GM21528 (cell line): ENCODE measurements at regions not wholly inside any gene's neighbourhood (a gene's known extent, or its start where the extent isn't known, plus 50 kb on each side); places are given as distances from the start of the nearest gene placed in this dataset.

ENCODE experiments used
- ATAC-seq: cut with Tn5 transposase; IDR thresholded peaks from one replicate; pipeline ENCODE4 v1.9.1; 2021; ENCODE audit warnings: mild to moderate bottlenecking, moderate library complexity; ENCODE audit not compliant: unreplicated experiment, low FRiP score

GRCh38 chr2:18427762-18428161 is 132.7 kb downstream of the RDH14 start:
- ATAC-seq = no peak

DNA sequence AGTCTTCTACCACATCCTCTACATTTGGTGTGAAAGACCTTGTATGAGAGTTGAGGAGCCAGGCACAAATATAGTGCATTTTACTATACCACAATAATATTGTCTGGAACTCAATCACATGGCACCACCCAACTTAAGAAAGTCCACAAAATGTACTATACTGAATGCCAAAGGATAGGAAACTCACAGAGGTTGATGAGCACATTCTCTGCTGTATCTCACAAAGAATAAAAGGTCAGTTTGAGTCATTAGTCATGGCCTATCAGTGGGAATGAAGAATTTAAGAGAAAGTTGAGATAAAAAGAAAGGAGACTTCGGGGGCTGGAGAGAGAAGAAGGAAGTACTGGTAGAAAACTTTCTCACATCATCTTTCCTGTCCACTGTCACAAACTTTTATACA is 134.3 kb downstream of the RDH14 start:
- ATAC-seq = no peak

DNA sequence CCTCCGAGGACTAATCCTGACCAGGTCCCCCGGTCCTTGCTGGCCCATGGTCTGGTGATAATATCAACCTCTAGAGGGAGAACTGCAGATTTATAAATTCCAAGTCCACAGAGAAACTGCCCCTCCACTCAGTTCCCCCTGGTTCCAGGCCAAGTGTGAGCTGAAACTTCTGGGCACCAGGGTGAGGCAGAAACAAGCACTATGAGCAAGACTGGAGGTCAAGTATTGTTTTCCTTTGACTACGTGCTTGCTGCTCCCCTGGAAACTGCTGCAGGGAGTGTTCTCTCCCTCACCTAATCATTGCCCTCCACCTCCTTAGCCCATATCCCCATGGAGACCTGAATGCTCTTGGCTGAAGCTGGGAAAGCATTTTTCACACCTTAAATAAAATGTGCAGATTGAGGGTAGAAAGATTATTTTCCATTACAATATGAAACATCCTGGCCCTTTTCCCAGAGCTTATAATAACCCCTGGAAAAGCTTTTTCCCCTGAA is 135.2 kb downstream of the RDH14 start:
- no peak for ATAC-seq

GRCh38 chr2:18423636-18424035 is 136.8 kb downstream of the RDH14 start:
- no peak for ATAC-seq

DNA sequence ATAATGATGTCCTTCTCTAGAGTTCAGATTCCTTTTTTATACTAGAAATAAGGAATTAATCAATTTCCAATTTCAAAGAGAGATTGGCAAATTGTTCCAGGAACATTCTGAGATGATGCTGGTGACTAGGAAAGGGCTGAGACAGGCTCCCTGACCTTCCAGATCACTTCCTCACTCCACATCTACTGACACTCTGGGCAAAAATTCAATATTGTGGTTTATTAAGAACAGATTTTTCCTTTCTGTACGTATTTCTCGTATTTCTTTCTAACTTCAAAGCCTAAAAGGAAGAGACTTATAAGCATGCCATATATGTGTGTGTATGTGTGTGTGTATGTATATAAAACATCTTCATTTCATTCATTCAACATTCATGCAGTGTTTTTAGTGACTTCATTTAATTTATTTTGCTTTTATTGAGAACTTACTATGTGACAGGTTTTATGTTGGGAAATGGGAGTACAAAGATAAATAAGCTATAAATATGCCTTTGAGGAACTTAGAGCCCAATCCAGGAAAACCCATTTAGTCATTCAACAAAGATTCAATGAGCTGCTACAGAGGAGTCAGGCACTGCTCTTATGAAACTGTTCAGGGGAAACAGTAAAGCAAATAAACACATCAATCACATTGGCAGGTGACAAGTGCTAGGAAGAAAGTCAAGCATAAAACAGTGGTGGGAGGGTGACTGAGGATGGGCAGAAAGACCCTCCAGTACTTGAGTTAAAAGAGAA is 137.9 kb downstream of the RDH14 start:
- no peak for ATAC-seq

DNA sequence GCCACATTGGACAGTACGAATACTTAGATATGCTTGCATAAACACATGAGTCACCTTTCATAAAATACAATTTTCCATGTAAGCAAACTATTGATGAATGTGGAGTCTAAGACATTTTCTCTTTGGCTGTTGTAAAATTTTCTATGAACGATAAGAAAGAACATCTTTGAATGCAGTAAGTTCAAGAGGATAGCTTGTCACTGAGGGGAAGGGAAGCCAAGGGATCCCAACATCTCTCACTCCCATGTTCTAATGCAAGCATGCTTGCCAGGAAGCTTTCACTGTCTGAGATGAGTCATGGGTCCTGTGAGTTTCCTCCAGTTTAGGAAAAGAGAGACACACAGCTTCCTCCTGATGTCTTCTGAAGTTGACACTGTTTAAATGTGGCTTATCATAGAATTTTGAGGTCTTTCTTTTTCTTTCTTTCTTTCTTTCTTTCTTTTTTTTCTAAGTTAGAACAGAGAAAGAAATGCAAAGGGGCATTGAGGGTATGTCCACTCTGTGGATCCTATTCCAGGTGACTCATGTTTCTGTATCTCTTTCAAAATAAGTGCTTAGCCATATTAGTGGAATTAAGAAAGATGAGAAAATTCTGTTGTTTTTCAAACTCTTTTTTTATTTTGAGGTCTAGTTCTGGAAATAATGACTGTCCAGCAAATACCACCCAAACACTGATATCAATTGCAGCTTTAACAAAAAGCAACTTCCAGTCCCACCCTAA is 146.6 kb downstream of the RDH14 start:
- no peak for ATAC-seq

- ATAC-seq = no peak
These were observed 147.3 kb downstream of the RDH14 start for GRCh38 chr2:18412980-18413675.

DNA sequence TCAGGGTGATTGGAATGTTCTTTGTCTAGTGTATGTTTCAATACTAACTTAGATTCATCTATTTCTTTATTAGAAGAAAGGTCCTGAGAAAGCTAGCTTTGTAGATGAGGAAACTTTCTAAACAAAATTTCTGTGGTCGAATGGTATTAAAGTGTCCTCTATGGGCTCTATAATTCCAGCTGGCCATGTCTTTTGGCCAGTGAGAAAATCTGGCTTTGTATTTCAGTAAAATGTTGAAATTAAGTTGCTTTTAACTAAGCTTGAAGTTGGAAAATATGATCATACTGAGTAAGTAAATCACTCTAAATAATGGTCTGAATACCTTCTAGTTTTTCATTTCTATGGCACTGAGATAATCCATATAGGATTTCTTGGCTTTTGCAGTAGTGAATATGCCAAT is 148.8 kb downstream of the RDH14 start:
- ATAC-seq = no peak

- no peak for ATAC-seq
These were observed 149.9 kb downstream of the RDH14 start for GRCh38 chr2:18410543-18410942.

- ATAC-seq = no peak
These were observed 151.8 kb downstream of the RDH14 start for GRCh38 chr2:18408638-18409037.

- no peak for ATAC-seq
These were observed 154.2 kb downstream of the RDH14 start for GRCh38 chr2:18406219-18406618.

- no peak for ATAC-seq
These were observed 155.7 kb downstream of the RDH14 start for GRCh38 chr2:18404708-18405107.

DNA sequence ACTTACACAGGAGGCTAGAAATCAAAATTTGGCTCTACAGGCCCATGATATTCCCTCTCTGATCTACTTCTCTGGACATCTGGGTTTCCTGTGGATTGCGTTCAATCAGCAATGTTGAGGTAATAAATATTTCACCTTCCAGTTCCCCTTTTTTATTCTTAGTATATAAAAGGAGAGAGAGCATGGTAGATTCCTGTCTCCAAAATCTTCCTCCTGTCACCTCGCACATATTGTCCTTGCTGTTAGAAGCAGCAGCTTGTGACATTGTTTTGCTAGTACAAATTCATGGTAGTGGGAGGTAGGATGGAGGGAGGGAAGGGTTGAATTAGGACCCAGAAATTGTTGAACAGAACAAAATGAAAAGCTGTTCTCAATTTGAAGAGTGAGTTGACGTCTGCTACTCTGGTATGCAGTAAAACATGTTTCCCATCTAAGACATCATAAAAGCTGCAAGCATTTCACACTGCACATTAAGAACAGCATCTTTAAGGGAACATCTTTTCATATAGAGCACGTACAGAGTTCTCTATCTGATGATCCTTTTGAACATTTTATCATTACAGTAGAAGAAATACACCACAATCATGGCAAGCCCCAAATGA is 156.4 kb downstream of the RDH14 start:
- no peak for ATAC-seq

- ATAC-seq = no peak
These were observed 157.6 kb downstream of the RDH14 start for GRCh38 chr2:18402831-18403230.

DNA sequence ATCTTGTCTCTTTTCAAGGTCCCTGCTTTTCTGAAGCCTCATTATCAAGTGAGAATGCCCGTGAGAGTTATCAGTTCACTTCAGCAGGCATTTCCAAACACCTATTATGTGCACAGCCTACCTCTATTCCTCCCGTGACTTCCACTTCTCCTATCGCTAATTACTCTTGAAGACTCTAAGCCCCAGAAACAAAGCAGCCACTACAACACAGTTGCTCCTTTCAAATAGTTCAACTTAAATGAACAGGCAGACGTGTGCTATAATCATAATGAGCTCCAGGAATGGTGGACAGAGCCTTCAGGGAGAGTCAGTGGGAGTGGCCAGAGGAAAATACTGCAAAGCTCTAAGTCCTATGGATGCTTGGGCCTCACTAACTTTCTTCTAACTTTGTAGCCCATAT is 159.0 kb downstream of the RDH14 start:
- no peak for ATAC-seq

DNA sequence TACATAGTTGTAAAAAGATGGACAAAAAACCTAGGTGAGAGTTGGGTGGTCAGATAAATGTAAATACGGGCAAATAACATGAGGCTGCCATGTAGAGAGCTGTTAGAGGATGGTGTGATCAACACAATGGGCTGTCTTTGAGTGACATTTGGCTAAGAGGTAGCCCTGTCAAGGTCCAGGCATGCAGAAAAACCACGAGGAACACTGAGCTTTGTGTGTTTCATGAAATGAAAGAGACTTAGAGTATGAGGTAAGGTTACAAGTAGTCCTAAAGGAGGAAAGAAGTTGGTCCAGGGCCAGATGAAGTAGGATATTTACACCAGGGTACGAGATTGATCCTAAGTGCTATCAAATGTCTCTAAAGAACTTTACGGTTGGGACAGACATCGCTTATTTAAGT is 160.9 kb downstream of the RDH14 start:
- ATAC-seq = no peak

DNA sequence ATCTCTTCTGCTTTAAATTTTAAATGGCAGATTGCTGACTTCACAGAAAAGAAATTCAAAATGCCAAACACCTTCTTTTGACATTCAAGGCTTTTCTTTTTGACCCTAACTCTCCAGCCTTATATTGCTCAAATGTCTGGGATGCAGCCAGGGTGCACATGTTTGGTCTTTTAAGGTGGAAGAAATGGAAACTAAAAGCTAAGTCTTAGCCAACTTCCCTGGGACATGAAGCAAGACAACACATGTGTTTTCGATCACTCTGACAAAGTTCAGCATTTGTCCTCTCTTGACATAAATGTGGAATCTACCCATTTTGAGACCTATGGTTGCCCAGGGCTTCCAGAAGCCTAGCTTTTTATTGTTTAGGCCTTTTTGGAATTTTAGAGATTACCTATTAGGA is 161.6 kb downstream of the RDH14 start:
- no peak for ATAC-seq

- ATAC-seq = no peak
These were observed 164.0 kb downstream of the RDH14 start for GRCh38 chr2:18396329-18397010.

- ATAC-seq = no peak
These were observed 164.9 kb downstream of the RDH14 start for GRCh38 chr2:18395555-18395954.

- ATAC-seq = peak; percentile 96
These were observed 172.8 kb downstream of the RDH14 start for GRCh38 chr2:18387441-18388206.
